ENCODE measurements at regions not wholly inside any gene's neighbourhood (a gene's known extent, or its start where the extent isn't known, plus 50 kb on each side); places are given as distances from the start of the nearest gene placed in this dataset.

- DNase-seq (no peak), FAIRE-seq (no peak)
Observed at GRCh38 chr14:86897704-86898513, 1095.1 kb downstream of the GALC start.

GRCh38 chr14:86897224-86897623, 1095.8 kb downstream of the GALC start:
- H3K9me3 ChIP-seq = no peaks in the 10 kb centered on the region
- DNase-seq (no peak), ATAC-seq (peak in 2 of 4 donors; percentile 21 to 34), FAIRE-seq (no peak)
- peaks cover 19 to 42% (median 35%) of the 10 kb centered on the region in 3 donors for H3K4me1 ChIP-seq
- intact Hi-C loops (cut with DNase I) = no loop called here
- H3K36me3 ChIP-seq = no peaks in the 10 kb centered on the region
- no peak overlapping the region for H3K27ac ChIP-seq
- no peak overlapping the region for H3K4me3 ChIP-seq
- no peak for TF ChIP-seq CTCF (IDR thresholded peaks at IDR 0.05)
- H3K27me3 ChIP-seq = no peaks in the 10 kb centered on the region

More at GRCh38 chr14:86897704-86898513, 1095.1 kb downstream of the GALC start:
- Histone ChIP-seq H3K4me1 (peaks cover 13 to 35% (median 28%) of the 10 kb centered on the region in 3 donors), H3K36me3 (no peaks in the 10 kb centered on the region), H3K4me3 (no peak overlapping the region), H3K27ac (no peak overlapping the region), H3K27me3 (no peaks in the 10 kb centered on the region), H3K9me3 (no peaks in the 10 kb centered on the region)
- no peak for TF ChIP-seq CTCF (IDR thresholded peaks at IDR 0.05)
- intact Hi-C loops (cut with DNase I) = no loop called here
- ATAC-seq = peak; percentile 32 to 73 (median 67)
- 21 to 27% methylated on average over 4 of the region's 4 CpGs for WGBS, 2 donors

GRCh38 chr14:86896701-86897100, 1096.3 kb downstream of the GALC start:
- peaks cover 19 to 45% (median 39%) of the 10 kb centered on the region in 3 donors for H3K4me1 ChIP-seq
- 16 to 21% methylated on average over 4 of the region's 4 CpGs for WGBS, 2 donors
- no peak overlapping the region for H3K4me3 ChIP-seq
- TF ChIP-seq CTCF (IDR thresholded peaks at IDR 0.05) = no peak
- DNase-seq = no peak
- H3K27me3 ChIP-seq = no peaks in the 10 kb centered on the region
- ATAC-seq = peak in 2 of 4 donors; percentile 36 to 51
- H3K36me3 ChIP-seq = no peaks in the 10 kb centered on the region
- intact Hi-C loops (cut with DNase I) = no loop called here
- no peak overlapping the region for H3K27ac ChIP-seq
- no peaks in the 10 kb centered on the region for H3K9me3 ChIP-seq
- no peak for FAIRE-seq

GRCh38 chr14:86892152-86892956, 1100.6 kb downstream of the GALC start:
- WGBS, 2 donors = 18% methylated on average over 2 of the region's 2 CpGs
- TF ChIP-seq CTCF (IDR thresholded peaks at IDR 0.05) = no peak
- DNase-seq (no peak), ATAC-seq (peak; percentile 60 to 90 (median 80)), FAIRE-seq (no peak)
- intact Hi-C loops (cut with DNase I) = no loop called here
- Histone ChIP-seq H3K9me3 (no peaks in the 10 kb centered on the region), H3K4me3 (no peak overlapping the region), H3K27ac (no peak overlapping the region), H3K27me3 (no peaks in the 10 kb centered on the region), H3K4me1 (peaks cover 19 to 32% (median 25%) of the 10 kb centered on the region in 3 donors), H3K36me3 (no peaks in the 10 kb centered on the region)
